GM21825 (cell line): ENCODE measurements at regions not wholly inside any gene's neighbourhood (a gene's known extent, or its start where the extent isn't known, plus 50 kb on each side); places are given as distances from the start of the nearest gene placed in this dataset.
"Not testable (repeated sequence)": the region's sequence is repeated elsewhere in the genome, so short reads cannot be mapped to it uniquely, and the experiment has no call there.

Source experiments
- ATAC-seq: cut with Tn5 transposase; IDR thresholded peaks from one replicate; pipeline ENCODE4 v1.9.1; 2021; ENCODE audit warnings: mild to moderate bottlenecking, moderate library complexity; ENCODE audit not compliant: unreplicated experiment

DNA sequence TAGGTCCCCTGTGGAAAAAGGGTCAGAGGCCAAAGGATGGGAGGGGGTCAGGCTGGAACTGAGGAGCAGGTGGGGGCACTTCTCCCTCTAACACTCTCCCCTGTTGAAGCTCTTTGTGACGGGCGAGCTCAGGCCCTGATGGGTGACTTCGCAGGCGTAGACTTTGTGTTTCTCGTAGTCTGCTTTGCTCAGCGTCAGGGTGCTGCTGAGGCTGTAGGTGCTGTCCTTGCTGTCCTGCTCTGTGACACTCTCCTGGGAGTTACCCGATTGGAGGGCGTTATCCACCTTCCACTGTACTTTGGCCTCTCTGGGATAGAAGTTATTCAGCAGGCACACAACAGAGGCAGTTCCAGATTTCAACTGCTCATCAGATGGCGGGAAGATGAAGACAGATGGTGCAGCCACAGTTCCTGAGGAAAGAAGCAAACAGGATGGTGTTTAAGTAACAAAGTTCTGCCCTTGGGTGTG lies 165.8 kb downstream of the RPIA start:
- ATAC-seq, result no peak

DNA sequence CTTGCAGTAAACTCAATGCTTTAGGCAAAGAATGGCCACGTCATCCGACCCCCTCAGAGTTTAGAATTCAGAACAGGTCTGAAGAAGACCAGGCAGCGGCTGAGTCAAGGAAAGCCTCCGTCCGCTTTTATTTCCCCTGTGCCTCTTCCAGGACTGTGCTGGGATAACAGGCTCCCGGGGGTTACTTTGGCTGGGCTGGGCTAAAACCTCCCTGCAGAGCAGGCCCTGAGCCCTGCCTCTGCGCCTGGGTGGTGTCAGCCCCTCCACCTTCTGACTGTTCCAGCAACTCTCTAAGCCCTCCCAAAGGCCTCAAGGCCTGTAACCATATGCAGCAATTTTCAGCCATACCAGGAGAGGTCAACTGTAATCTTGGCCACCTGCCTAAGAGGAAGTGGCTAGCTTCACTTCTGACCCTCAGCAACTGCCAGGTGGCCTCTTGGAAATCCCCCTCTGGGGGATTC lies 166.5 kb downstream of the RPIA start:
- peak; percentile 34 for ATAC-seq

- no peak for ATAC-seq
These were observed 168.0 kb downstream of the RPIA start for GRCh38 chr2:88859461-88859860.

DNA sequence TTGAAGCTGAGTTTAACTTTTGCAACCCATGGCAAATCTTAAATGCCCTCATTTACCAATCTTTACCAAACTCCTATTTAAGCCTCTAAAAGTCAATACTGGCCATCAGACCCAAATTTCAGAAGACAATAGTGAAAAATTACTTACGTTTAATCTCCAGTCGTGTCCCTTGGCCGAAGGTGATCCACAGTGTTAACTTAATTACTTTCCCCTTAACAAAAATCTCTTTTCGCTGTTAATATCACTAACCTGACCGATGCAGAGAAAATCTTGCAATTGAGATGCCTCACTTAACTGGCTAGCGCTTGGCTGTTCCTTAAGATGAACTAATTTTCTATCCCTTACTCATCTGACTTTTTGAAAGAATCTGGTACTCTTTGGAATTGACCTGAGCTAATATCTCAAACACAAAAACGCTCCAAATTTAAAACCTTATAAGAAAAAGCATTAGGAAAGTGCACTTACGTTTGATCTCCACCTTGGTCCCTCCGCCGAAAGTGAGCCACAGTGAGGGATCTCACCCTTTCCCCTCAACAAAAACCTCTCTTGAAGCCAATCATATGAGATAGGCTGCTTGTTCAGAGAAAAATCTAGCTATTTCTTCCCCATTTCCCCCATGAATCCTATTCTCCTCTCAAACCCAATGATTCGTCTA lies 169.1 kb downstream of the RPIA start:
- ATAC-seq, result no peak

DNA sequence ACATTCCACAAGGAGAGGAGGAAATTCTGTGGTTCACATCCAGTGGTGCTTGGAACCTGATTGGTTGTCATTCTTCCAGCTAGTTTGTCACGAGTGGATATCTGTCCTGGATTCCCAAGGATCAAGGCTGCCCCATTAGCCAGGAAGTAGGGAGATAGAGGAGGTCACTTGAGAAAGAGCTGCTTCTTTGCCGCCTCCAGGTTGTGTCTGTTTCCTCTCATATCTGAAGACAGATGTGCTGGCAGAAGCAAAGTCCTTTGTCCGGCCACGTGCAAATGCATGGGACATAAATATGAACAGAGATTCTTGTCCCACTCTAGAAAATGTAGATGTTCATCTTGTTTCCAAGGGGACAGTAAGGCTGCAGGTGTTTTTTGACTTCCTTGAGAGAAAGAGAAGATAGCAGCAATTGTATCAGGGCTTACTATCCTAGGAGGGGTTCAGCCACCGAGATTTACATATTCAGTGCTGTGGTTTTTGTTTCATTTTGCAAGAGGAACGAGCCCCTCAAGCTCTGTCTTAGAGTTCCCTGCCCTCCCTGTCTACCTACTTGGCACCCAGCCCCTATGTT lies 174.4 kb downstream of the RPIA start:
- peak; percentile 60 for ATAC-seq

DNA sequence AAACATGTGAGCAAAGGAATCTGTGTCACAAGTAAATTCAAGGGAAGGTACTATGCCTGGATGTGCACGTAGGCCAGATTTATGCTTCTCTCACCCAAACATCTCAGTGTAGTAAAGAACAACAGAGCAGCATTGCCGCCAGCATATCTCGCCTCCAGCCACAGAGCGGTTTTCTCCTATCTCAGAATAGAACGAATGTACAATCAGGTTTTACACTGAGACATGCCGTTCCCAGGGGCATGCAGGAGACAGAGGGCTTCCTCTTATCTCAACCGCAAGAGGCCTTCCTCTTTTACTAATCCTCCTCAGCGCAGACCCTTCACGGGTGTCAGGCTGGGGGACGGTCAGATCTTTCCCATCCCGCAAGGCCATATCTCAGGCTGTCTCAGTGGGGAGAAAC lies 175.3 kb downstream of the RPIA start:
- no peak for ATAC-seq

DNA sequence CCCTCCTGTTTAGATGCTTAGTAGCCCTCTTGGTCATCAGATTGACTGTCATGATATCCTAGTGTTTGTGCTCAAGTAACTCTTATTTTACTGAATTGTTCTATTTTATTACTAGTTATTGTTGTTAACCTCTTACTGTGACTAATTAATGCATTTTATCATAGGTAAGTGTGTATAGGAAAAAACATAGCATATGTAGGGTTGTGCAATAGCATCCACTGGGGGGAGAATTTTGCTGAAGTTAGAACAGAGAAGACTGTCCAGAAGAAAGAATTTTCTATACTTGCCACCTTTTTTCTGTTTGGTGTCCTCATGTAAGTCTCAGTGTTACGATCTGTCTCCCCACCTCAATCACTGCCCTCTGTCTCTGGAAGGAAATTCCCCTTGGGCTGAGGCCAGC lies 177.4 kb downstream of the RPIA start:
- ATAC-seq, result no peak

DNA sequence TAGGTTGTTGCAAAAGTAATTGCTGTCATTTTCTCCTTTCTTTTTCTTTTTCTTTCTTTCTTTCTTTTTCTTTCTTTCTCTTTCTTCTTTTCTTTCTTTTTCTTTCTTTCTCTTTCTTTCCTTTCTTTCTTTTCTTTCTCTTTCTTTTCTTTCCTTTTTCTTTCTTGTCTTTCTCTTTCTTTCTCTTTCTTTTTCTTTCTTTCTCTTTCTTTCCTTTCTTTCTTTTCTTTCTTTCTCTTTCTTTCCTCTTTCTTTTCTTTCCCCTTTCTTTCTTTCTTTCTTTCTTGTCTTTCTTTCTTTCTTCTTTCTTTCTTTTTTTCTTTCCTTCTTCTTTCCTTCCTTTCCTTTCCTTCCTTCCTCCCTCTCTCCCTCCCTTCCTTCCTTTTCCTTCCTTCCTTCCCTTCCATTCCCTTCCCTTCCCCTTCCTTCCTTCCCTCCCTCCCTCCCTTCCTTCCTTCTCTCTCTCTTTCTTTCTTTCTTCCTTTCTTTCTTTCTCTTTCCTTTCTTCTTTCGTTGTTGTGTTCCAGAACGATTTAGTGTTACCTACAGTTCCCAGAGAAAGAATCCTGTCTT lies 178.9 kb downstream of the RPIA start:
- no peak for ATAC-seq

DNA sequence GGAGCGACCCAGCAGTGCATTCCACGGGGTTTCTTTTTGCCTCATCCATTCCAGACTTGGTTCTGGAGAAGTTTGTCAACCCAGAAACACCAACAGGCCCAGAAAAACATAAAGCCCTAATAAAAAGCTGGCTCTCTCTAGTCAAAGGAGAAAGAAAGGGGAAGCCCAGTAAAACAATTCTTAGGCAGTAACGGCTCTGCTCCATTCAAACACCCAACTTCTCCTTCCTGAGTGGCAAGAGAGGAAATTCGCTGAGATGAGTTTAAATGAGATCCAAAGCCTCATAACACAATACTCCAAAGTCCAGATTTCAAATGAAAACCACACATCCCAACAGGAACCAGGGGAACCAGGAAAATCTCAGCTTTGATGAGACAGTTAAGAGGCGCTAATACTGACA lies 179.9 kb downstream of the RPIA start:
- ATAC-seq, result no peak

- no peak for ATAC-seq
These were observed 182.1 kb downstream of the RPIA start for GRCh38 chr2:88873620-88874019.

DNA sequence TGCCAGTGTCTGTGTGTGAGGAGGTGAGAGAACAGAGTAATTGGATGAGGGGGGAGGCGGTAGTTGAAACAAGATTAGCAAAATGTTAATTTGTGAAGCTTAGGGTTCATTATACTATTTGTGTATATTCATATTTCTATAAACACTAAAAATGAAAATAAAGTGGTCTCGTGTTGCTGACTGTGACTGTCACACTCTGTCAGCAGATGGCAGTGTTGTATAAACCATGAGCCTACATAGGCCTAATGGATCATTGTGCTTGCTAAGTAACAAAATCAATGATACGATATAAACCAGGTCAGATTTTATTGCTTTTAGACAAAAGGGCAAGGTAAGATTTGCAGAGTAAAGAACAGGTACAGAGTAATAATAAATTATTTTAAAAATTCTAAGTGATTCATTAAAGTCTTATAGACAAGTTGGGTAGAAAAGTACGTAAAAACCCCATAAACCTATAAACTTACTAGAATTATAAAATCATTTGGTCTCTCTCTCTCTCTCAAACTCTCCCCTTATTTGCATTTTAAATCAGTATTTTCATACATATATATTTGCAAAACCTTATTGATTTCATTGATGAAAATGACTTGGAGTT lies 182.7 kb downstream of the RPIA start:
- no peak for ATAC-seq

GRCh38 chr2:88875736-88876135 lies 184.3 kb downstream of the RPIA start:
- no peak for ATAC-seq

DNA sequence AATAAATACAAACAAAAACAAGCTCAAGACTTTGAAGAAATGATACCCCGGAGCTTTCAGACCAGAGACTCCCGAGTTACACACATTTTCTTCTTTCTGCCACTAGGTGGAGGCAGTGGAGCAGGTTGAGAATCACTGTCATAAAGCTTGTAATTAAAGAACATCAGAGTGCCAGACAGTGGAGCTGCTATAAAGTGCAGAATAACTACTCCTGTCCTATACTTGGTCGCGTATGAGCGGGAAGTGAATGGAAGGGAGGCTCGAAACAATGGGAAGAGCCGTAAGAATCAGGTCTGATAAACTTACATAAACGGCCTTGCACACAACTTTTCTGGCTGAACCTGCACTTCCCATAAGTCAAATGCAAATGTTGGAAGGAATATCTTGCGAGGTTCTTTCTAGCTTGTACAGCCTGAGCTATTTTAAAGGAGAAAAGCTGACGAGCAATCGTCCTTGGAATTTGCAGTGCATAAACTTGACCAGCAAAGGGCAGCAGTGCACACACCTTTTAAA lies 189.0 kb downstream of the RPIA start:
- ATAC-seq, result peak; percentile 45

- peak; percentile 51 for ATAC-seq
These were observed 193.8 kb downstream of the RPIA start for GRCh38 chr2:88885275-88885674.

DNA sequence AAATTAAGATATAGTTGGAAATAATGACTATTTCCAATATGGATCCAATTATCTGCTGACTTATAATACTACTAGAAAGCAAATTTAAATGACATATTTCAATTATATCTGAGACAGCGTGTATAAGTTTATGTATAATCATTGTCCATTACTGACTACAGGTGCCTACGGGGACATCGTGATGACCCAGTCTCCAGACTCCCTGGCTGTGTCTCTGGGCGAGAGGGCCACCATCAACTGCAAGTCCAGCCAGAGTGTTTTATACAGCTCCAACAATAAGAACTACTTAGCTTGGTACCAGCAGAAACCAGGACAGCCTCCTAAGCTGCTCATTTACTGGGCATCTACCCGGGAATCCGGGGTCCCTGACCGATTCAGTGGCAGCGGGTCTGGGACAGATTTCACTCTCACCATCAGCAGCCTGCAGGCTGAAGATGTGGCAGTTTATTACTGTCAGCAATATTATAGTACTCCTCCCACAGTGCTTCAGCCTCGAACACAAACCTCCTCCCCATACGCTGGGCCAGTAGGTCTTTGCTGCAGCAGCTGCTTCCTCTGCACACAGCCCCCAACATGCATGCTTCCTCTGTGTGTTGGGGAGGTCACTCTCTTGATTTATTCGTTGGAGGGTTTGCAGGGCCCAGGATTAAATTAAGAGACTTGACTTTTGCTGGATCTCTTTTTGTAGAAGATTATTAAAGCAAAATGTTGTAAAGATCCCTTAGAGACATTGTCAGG lies 194.4 kb downstream of the RPIA start:
- peak; percentile 58 for ATAC-seq

DNA sequence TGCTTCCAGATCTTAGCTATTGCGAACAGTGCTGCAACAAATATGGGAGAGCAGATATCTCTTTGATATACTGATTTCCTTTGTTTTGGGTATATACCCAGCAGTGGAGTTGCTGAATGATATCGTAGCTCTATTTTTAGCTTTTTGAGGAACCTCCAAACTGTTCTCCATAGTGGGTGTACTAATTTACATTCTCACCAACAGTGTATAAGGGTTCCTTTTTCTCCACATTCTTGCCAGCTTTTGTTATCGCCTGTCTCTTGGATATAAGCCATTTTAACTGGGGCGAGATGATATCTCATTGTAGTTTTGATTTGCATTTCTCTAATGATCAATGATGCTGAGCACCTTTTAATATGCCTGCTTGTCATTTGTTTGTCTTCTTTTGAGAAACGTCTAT lies 196.0 kb downstream of the RPIA start:
- not testable (repeated sequence) for ATAC-seq

GRCh38 chr2:88892207-88892606 lies 200.7 kb downstream of the RPIA start:
- ATAC-seq, result no peak

- ATAC-seq, result no peak
These were observed 201.3 kb downstream of the RPIA start for GRCh38 chr2:88892788-88893187.

GRCh38 chr2:88896971-88897370 lies 205.5 kb downstream of the RPIA start:
- ATAC-seq, result no peak

- no peak for ATAC-seq
These were observed 206.2 kb downstream of the RPIA start for GRCh38 chr2:88897715-88898114.

DNA sequence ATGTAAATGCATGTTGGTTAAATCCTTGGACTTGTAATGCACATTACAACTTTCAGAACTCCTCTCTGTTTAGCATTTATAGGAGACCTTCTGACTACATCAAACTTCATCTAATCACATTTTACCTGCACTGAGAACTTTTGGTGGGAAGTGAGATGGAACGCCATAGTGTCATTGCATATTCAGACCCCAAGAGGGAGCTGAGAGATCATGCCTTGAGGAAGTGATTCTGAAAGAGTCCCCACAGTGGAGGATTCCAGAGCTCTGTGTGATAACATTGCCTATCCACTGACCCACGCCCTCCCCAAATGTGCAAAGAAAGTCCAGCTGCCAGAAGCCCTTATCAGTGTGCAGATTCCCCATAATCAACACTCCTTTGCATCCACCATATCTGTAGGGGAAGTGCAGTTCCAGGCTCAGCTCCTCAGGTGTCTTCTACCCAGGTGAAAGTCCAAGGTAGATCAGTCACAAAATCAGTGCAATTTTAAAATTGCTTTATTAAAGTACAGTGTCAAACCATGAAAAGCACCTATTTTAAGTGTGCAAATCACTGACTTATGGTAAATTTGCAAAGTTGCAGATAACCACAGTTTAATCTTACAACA lies 212.4 kb downstream of the RPIA start:
- ATAC-seq, result no peak
